OCI-LY7 (cell line): ENCODE measurements at regions not wholly inside any gene's neighbourhood (a gene's known extent, or its start where the extent isn't known, plus 50 kb on each side); places are given as distances from the start of the nearest gene placed in this dataset.

Source experiments
- CTCF ChIP-seq: fragments of 200-600 bp; sonication (generic); conservative IDR thresholded peaks from 2 replicates; pipeline ENCODE4 v1.5.1; 2014; ENCODE audit warnings: mild to moderate bottlenecking, antibody characterized with exemption, low read length, moderate library complexity, mixed read lengths
- EZH2phosphoT487 ChIP-seq: fragments of 200-600 bp; sonication (generic); IDR thresholded peaks from 2 replicates; pipeline ENCODE4 v1.6.1; 2018; ENCODE audit warnings: low read depth, borderline replicate concordance, mild to moderate bottlenecking, mixed run types, antibody characterized with exemption, low read length, moderate library complexity, mixed read lengths

- TF ChIP-seq CTCF (no peak), EZH2phosphoT487 (no peak)
These were observed 78.5 kb upstream of the ANK2 start for GRCh38 chr4:112970903-112971302.
